Fibroblast of the aortic adventitia (primary cell): ENCODE measurements at regions not wholly inside any gene's neighbourhood (a gene's known extent, or its start where the extent isn't known, plus 50 kb on each side); places are given as distances from the start of the nearest gene placed in this dataset.

Source experiments
- DNase-seq: peaks from one replicate; pipeline ENCODE4 v3.0.0-alpha.2; 2010; ENCODE audit warnings: low read depth
- H3K4me3 ChIP-seq: 2 replicates; pipeline ENCODE4 v1.5.1; 2011; ENCODE audit warnings: low read depth, mild to moderate bottlenecking, control low read depth, low read length, moderate library complexity
- TF ChIP-seq, protein P1 (sequence below): IDR thresholded peaks from 2 replicates; pipeline ENCODE4 v1.5.1; 2011; ENCODE audit warnings: mild to moderate bottlenecking, low read length, control low read depth, inconsistent platforms; ENCODE audit not compliant: insufficient read depth

DNA sequence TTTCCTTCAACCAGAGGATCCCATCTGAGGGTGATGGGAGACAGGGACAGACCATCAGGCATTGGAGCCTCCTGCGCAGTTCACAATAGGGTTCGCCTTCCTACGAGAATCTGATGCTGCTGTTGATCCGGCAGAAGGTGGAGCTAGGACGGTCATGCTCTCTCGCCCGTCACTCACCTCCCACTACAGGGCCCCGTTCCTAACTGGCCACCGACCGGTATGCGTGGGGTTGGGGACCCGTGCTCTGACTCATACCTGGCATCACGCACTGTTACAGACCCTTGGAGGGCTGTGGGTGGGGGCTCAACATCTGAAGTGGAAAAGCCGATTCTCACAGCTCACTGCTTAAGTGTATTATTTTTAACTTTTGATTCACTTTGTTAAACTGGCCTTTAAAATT is 402.3 kb downstream of the BRD1 start:
- no peak for DNase-seq
- no peak overlapping the region for H3K4me3 ChIP-seq
- TF ChIP-seq, protein P1, sequence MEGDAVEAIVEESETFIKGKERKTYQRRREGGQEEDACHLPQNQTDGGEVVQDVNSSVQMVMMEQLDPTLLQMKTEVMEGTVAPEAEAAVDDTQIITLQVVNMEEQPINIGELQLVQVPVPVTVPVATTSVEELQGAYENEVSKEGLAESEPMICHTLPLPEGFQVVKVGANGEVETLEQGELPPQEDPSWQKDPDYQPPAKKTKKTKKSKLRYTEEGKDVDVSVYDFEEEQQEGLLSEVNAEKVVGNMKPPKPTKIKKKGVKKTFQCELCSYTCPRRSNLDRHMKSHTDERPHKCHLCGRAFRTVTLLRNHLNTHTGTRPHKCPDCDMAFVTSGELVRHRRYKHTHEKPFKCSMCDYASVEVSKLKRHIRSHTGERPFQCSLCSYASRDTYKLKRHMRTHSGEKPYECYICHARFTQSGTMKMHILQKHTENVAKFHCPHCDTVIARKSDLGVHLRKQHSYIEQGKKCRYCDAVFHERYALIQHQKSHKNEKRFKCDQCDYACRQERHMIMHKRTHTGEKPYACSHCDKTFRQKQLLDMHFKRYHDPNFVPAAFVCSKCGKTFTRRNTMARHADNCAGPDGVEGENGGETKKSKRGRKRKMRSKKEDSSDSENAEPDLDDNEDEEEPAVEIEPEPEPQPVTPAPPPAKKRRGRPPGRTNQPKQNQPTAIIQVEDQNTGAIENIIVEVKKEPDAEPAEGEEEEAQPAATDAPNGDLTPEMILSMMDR: no peak

DNA sequence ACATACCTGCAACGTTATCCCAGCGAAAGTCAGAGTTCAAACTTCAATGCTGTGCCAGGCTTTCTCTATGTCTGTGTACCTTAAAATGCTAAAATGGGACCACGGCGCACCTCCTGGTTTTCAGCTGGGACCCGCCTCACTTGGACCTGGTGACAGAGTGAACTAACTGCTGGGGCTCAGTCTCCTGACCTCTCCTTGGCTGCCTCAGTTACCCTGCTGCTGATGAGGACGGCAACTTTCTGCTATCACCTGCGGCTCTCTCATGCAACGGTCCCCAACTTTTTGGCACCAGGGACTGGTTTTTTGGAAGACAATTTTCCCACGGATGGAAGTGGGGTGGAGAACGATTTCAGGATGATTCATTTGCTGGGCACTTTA is 402.8 kb downstream of the BRD1 start:
- DNase-seq: no peak
- no peak overlapping the region for H3K4me3 ChIP-seq
- TF ChIP-seq, protein P1: no peak

DNA sequence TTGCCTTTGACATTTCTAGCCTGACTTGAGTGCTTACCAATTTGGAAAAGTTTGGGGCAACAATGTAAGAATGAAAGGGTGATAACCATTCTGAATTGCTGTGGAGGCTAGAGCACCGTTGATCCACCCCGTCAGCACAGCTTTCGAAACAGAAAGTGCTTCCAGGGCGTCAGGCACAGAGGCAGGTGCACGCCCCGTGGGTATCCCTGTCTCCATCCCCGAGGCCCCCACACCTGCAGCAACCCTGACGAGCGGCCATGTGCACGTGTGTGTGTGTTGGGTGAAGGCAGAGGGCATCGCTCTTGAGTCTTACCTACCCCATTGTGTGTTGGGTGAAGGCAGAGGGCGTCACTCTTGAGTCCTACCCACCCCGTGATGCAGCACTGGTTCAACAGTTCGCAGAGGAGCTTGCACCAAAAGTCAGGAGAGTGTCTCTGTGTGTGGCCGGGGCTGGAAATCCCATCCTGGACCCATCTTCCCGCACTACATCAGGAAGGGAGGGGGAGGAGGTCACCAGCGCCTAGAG is 404.5 kb downstream of the BRD1 start:
- no peak for DNase-seq
- H3K4me3 ChIP-seq: no peak overlapping the region
- TF ChIP-seq, protein P1: no peak

DNA sequence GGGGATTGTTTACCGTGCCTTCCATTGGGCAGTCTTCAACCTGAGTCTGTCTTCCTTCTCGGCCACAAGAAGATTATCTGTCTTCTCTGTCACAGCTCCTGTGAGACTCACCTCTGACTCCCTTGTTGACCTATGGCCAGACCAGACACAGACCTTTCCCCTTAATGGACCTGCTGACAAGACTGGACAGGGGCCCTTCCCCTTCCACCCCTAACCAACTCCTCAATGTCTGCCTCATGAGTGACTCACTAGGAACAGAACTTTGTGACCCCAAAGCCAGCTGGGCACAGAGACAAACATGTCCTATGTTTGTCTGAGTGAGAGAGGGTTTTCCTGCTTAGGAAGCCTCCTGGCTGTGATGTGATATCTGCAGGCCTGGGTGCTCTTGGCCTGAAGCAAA is 405.0 kb downstream of the BRD1 start:
- no peak overlapping the region for H3K4me3 ChIP-seq
- DNase-seq: no peak
- TF ChIP-seq, protein P1: no peak

DNA sequence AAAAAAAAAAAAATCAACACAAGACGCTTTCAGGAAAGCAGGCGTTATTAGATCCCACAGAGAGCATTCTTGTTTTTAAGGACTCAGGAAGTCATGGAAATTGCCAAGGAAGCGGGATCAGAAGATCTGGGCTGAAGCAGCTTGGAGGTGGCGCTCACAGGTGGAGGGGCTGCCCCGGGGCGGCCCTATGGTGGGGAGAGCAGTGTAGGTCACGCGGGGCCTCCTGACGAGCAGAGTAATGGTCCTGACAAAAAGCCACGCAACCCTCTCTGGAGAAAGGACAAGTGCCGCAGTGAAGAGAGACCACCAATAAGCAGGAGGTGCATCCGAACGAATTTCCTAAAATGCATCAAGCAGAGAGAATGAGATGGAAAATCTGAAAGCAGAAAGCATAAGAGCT is 407.0 kb downstream of the BRD1 start:
- H3K4me3 ChIP-seq: no peak overlapping the region
- DNase-seq: no peak
- TF ChIP-seq, protein P1: no peak

DNA sequence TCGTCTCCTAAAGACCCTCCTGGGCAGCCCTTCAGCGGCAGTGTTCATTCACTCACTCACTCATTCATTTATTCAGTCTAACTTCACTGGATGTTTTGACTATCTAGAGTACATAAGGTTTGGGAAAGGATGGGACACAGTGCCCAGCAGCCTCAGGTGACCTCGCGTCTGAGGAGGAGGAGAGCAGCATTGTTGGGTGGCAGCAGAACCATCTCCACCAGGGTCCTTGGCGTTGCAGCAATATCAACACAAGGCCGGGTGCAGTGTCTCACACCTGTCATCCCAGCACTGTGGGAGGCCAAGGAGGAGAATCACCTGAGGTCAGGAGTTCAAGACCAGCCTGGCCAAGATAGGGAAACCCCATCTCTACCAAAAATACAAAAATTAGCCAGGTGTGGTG is 408.0 kb downstream of the BRD1 start:
- H3K4me3 ChIP-seq: no peak overlapping the region
- TF ChIP-seq, protein P1: no peak
- no peak for DNase-seq

DNA sequence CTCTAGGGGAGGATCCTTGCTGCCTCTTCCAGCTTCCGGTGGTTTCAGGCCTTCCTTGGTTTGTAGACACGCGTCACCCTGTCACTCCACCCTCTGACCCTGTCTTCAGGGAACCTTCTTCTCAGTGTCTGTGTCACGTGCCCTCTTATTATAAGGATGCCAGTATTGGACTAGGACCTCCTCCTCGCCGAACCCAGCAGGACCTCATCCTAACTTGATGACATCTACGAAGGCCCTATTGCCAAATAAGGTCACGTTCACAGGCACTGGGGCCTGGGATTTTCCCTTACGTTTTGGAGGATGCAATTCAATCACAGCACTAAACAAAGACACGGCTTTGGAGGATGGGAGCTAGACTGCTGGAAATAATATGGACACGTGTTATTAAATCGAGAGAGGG is 408.7 kb downstream of the BRD1 start:
- TF ChIP-seq, protein P1: no peak
- no peak for DNase-seq
- no peak overlapping the region for H3K4me3 ChIP-seq
